ENCODE measurements at regions not wholly inside any gene's neighbourhood (a gene's known extent, or its start where the extent isn't known, plus 50 kb on each side); places are given as distances from the start of the nearest gene placed in this dataset.

- peak overlapping the region; percentile 46 for H3K4me3 ChIP-seq (ENCODE audit: low read depth, low read length)
- TF ChIP-seq, protein P1, sequence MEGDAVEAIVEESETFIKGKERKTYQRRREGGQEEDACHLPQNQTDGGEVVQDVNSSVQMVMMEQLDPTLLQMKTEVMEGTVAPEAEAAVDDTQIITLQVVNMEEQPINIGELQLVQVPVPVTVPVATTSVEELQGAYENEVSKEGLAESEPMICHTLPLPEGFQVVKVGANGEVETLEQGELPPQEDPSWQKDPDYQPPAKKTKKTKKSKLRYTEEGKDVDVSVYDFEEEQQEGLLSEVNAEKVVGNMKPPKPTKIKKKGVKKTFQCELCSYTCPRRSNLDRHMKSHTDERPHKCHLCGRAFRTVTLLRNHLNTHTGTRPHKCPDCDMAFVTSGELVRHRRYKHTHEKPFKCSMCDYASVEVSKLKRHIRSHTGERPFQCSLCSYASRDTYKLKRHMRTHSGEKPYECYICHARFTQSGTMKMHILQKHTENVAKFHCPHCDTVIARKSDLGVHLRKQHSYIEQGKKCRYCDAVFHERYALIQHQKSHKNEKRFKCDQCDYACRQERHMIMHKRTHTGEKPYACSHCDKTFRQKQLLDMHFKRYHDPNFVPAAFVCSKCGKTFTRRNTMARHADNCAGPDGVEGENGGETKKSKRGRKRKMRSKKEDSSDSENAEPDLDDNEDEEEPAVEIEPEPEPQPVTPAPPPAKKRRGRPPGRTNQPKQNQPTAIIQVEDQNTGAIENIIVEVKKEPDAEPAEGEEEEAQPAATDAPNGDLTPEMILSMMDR (IDR thresholded peaks at IDR 0.05; ENCODE audit: borderline replicate concordance, insufficient read depth, low read depth, low read length): no peak
Measured at GRCh38 chr22:22043296-22044078, 60.9 kb upstream of the TOP3B start.

DNA sequence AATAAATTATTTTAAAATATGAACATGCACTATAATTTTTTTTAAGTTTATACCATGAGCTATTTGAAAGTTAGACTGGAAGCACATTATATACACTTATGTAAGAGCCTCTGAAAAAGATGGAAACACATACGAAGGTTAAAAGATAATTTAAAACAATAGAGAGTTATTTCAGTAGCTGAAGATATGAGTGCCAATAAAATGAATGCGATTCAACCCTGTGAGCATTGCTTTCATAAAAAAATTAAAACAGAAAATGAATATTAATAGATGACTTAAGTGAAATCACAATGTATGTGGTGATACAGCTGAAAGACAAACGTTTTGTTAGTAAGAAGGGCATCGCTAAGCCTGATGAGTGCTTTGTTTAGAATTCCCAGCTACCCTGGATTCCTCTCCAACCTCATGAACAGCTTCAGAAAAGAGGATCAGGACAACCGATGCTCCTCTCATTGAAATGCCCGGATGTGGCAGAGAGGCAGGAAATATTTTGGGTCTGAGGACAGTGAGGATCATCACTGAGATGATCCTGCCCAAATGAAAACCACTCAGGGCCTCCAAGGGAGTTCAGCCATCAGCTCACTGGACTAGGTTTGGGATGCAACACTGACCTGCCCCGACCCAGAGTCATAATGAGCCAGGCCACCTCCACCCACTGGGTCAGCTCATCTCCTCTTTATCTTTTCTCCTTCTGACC is 60.2 kb upstream of the TOP3B start:
- peak overlapping the region; percentile 46 for H3K4me3 ChIP-seq (ENCODE audit: low read depth, low read length)
- TF ChIP-seq, protein P1 (IDR thresholded peaks at IDR 0.05; ENCODE audit: borderline replicate concordance, insufficient read depth, low read depth, low read length): no peak

DNA sequence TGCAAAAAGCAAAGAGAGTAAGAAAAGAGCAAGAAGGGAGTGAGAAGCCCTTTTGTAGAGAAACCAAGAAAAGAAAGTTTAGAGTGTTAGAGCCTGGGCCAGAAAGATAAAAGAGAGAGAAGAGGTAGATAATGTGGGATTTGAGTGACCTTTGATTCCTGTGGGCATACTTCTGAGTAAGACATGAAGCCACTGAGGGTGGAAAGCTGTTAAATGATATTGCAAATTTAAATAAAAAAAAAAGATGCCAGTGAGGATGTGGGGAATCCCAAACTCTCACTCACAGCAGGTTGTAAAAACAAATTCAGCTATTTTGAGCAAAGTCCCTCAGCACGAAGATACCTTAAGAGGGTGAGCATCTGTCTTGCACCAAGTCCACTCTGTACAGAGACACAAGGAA is 59.4 kb upstream of the TOP3B start:
- TF ChIP-seq, protein P1 (IDR thresholded peaks at IDR 0.05; ENCODE audit: borderline replicate concordance, insufficient read depth, low read depth, low read length): no peak
- H3K4me3 ChIP-seq (ENCODE audit: low read depth, low read length): no peak overlapping the region

DNA sequence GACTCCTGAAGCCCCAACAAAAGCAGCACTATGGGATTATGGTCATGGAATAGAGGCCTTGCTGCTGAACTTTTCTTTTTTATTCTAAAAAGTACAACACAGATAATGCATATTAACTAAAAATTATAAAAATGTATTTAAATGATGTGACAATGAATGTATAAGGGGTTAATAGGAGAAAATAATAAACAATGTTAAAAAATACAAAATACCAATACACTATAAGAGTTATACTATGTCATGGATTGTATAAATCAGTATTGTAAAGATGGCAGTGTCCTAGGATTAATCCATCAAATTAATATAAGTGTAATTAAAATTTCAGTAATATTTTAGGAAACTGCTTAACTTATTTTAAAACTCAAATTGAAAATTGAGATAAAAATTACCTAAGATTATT is 58.3 kb upstream of the TOP3B start:
- TF ChIP-seq, protein P1 (IDR thresholded peaks at IDR 0.05; ENCODE audit: borderline replicate concordance, insufficient read depth, low read depth, low read length): no peak

GRCh38 chr22:22040472-22040871 is 57.9 kb upstream of the TOP3B start:
- TF ChIP-seq, protein P1 (IDR thresholded peaks at IDR 0.05; ENCODE audit: borderline replicate concordance, insufficient read depth, low read depth, low read length): no peak
- H3K4me3 ChIP-seq (ENCODE audit: low read depth, low read length): no peak overlapping the region

More for the DNA sequence above, 58.3 kb upstream of the TOP3B start:
- H3K4me3 ChIP-seq (ENCODE audit: low read depth, low read length): no peak overlapping the region

DNA sequence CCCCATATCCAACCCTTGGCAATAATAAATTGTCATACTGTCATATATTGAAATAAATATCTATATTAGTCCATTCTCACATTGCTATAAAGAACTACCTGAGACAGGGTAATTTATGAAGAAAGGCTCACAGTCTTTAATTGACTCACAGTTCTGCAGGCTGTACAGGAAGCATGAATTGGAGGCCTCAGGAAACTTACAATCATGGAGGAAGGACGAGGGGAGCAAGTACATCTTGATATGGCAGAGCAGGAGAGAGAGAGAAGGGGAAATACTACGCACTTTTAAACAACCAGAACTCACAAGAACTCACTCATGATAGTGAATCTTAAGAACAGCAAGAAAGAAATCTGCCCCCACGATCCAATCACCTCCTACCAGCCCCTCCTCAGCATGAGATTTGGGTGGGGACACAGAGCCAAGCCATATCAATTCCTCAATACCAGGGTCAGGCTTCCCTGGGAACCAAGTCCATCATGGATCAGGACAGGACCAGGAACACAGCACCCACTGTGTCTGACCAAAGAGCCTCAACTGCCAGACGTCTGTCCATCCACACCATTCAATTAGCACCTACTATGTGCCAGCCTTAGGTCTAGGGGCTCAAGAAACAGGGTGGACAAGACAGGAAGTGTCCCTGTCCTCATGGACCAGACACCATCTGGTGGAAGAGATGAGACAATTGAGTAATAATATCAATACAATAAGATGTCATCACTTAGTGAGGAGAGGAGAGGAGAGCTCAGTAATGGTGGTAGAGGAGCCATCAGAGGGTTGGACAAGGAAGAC is 56.9 kb upstream of the TOP3B start:
- H3K4me3 ChIP-seq (ENCODE audit: low read depth, low read length): no peak overlapping the region
- TF ChIP-seq, protein P1 (IDR thresholded peaks at IDR 0.05; ENCODE audit: borderline replicate concordance, insufficient read depth, low read depth, low read length): no peak

All from GM12875 (cell line).